Hepatocyte (in vitro differentiated cells): ENCODE measurements at regions not wholly inside any gene's neighbourhood (a gene's known extent, or its start where the extent isn't known, plus 50 kb on each side); places are given as distances from the start of the nearest gene placed in this dataset.

Experiments
- DNase-seq: peaks from one replicate; pipeline ENCODE4 v3.0.0-alpha.2; 2016; ENCODE audit warnings: low spot score
- H2AFZ ChIP-seq: fragments of 200-600 bp; sonication (generic); 2 replicates; pipeline ENCODE4 v1.6.0; 2016; ENCODE audit warnings: antibody characterized with exemption, mild to moderate bottlenecking
- H3K27ac ChIP-seq: fragments of 200-600 bp; sonication (generic); 2 replicates; pipeline ENCODE4 v1.5.1; 2016; ENCODE audit warnings: mild to moderate bottlenecking
- H3K27me3 ChIP-seq: fragments of 200-600 bp; sonication (generic); 2 replicates; pipeline ENCODE4 v1.6.1; 2016
- H3K36me3 ChIP-seq: fragments of 200-600 bp; sonication (generic); replicated peaks from 2 replicates; pipeline ENCODE4 v1.5.1; 2016; ENCODE audit warnings: low read depth; ENCODE audit not compliant: insufficient read depth
- H3K4me1 ChIP-seq: fragments of 200-600 bp; sonication (generic); 2 replicates; pipeline ENCODE4 v1.5.1; 2016; ENCODE audit warnings: mild to moderate bottlenecking, moderate library complexity; ENCODE audit not compliant: insufficient read depth
- H3K4me2 ChIP-seq: fragments of 200-600 bp; sonication (generic); 2 replicates; pipeline ENCODE4 v1.6.0; 2016
- H3K4me3 ChIP-seq: fragments of 200-600 bp; sonication (generic); 2 replicates; pipeline ENCODE4 v1.5.1; 2016; ENCODE audit warnings: mild to moderate bottlenecking
- H3K79me2 ChIP-seq: fragments of 200-600 bp; sonication (generic); 2 replicates; pipeline ENCODE4 v1.6.0; 2017; ENCODE audit warnings: mild to moderate bottlenecking
- H3K9me2 ChIP-seq: fragments of 200-600 bp; sonication (generic); replicated peaks from 2 replicates; pipeline ENCODE4 v1.6.0; 2017; ENCODE audit warnings: mild to moderate bottlenecking; ENCODE audit not compliant: insufficient read depth
- H3K9me3 ChIP-seq: fragments of 200-600 bp; sonication (generic); 2 replicates; pipeline ENCODE4 v1.5.1; 2016; ENCODE audit warnings: low read depth, mild to moderate bottlenecking
- H4K20me1 ChIP-seq: fragments of 200-600 bp; sonication (generic); 2 replicates; pipeline ENCODE4 v1.6.0; 2016; ENCODE audit warnings: mild to moderate bottlenecking; ENCODE audit not compliant: insufficient read depth, poor library complexity, severe bottlenecking
- CTCF ChIP-seq: fragments of 200-600 bp; sonication (generic); IDR thresholded peaks from 2 replicates; pipeline ENCODE4 v1.5.1; 2016; ENCODE audit warnings: antibody characterized with exemption, mild to moderate bottlenecking; ENCODE audit not compliant: poor library complexity
- EZH2 ChIP-seq: fragments of 200-600 bp; sonication (generic); IDR thresholded peaks from 2 replicates; pipeline ENCODE4 v1.6.1; 2016; ENCODE audit warnings: antibody characterized with exemption, mild to moderate bottlenecking, borderline replicate concordance
- EZH2phosphoT487 ChIP-seq: fragments of 200-600 bp; sonication (generic); IDR thresholded peaks from one replicate; pipeline ENCODE4 v1.6.1; 2018; ENCODE audit warnings: antibody characterized with exemption, mild to moderate bottlenecking, low read depth, moderate library complexity; ENCODE audit not compliant: unreplicated experiment, severe bottlenecking
- WGBS: methylation state at CpG from one replicate; pipeline ENCODE4 v1.1.6; 2016; ENCODE audit warnings: low lambda C conversion rate; ENCODE audit errors: missing lambda C conversion rate; 5-methylcytosine and 5-hydroxymethylcytosine counted together

GRCh38 chr5:152303841-152304240, 101.2 kb downstream of the NMUR2 start:
- Histone ChIP-seq H3K9me2 (no peaks in the 10 kb centered on the region), H3K27me3 (no peaks in the 10 kb centered on the region), H3K79me2 (no peaks in the 10 kb centered on the region), H3K4me1 (no peaks in the 10 kb centered on the region), H3K36me3 (no peaks in the 10 kb centered on the region), H3K9me3 (no peaks in the 10 kb centered on the region), H2AFZ (no peak overlapping the region), H3K4me3 (no peak overlapping the region), H3K27ac (no peak overlapping the region), H4K20me1 (no peaks in the 10 kb centered on the region), H3K4me2 (no peak overlapping the region)
- TF ChIP-seq EZH2 (no peak), CTCF (no peak), EZH2phosphoT487 (no peak)
- no peak for DNase-seq

GRCh38 chr5:152297866-152298265, 107.2 kb downstream of the NMUR2 start:
- Histone ChIP-seq H3K4me3 (no peak overlapping the region), H2AFZ (no peak overlapping the region), H3K4me1 (no peaks in the 10 kb centered on the region), H3K27ac (no peak overlapping the region), H3K36me3 (no peaks in the 10 kb centered on the region), H3K4me2 (no peak overlapping the region), H3K79me2 (no peaks in the 10 kb centered on the region), H4K20me1 (no peaks in the 10 kb centered on the region), H3K9me2 (no peaks in the 10 kb centered on the region), H3K9me3 (no peaks in the 10 kb centered on the region), H3K27me3 (no peaks in the 10 kb centered on the region)
- DNase-seq, result no peak
- TF ChIP-seq CTCF (no peak), EZH2phosphoT487 (no peak), EZH2 (no peak)

GRCh38 chr5:152293189-152293588, 111.9 kb downstream of the NMUR2 start:
- Histone ChIP-seq H3K9me2 (no peaks in the 10 kb centered on the region), H3K4me3 (no peak overlapping the region), H2AFZ (no peak overlapping the region), H3K4me1 (peaks cover 5% of the 10 kb centered on the region), H3K9me3 (no peaks in the 10 kb centered on the region), H3K27ac (no peak overlapping the region), H3K4me2 (no peak overlapping the region), H3K79me2 (no peaks in the 10 kb centered on the region), H3K36me3 (no peaks in the 10 kb centered on the region), H4K20me1 (no peaks in the 10 kb centered on the region), H3K27me3 (no peaks in the 10 kb centered on the region)
- WGBS, result 80% methylated on average over 2 of the region's 2 CpGs
- TF ChIP-seq EZH2phosphoT487, result no peak
- TF ChIP-seq CTCF, result no peak
- TF ChIP-seq EZH2, result no peak
- no peak for DNase-seq

GRCh38 chr5:152290181-152290580, 114.9 kb downstream of the NMUR2 start:
- Histone ChIP-seq H3K4me3 (no peak overlapping the region), H3K9me2 (no peaks in the 10 kb centered on the region), H3K79me2 (no peaks in the 10 kb centered on the region), H3K4me1 (peaks cover 5% of the 10 kb centered on the region), H4K20me1 (no peaks in the 10 kb centered on the region), H3K36me3 (no peaks in the 10 kb centered on the region), H3K4me2 (no peak overlapping the region), H3K9me3 (no peaks in the 10 kb centered on the region), H2AFZ (no peak overlapping the region), H3K27me3 (no peaks in the 10 kb centered on the region), H3K27ac (no peak overlapping the region)
- WGBS, result 87% methylated on average over 5 of the region's 5 CpGs
- TF ChIP-seq CTCF (no peak), EZH2phosphoT487 (no peak), EZH2 (no peak)
- DNase-seq, result no peak
